A673 (cell line): ENCODE measurements at regions not wholly inside any gene's neighbourhood (a gene's known extent, or its start where the extent isn't known, plus 50 kb on each side); places are given as distances from the start of the nearest gene placed in this dataset.

Experiments
- BruUV-seq: library from RNA; stranded (reverse); fragments of 400-500 nt; replicated peaks from 2 replicates; lab custom pipeline; 2021; lab: Mats Ljungman, UMichigan
- CTCF ChIA-PET: fragments of 300-600 bp; sonication (Branson Sonifier 250); formaldehyde crosslinking; loops from one replicate; lab custom pipeline; 2022; ENCODE audit warnings: antibody characterized with exemption; lab: Charles Lee
- POLR2A ChIA-PET: fragments of 300-600 bp; sonication (Branson Sonifier 250); formaldehyde crosslinking; loops from one replicate; lab custom pipeline; 2022; ENCODE audit warnings: antibody characterized with exemption; ENCODE audit not compliant: low non-redundant PET; lab: Charles Lee
- DNase-seq: peaks from one replicate; pipeline ENCODE4 v3.0.0-alpha.2; 2015; ENCODE audit warnings: low spot score
- H3K27ac ChIP-seq: fragments of 200-600 bp; sonication (generic); 2 replicates; pipeline ENCODE4 v1.5.1; 2016; ENCODE audit warnings: mixed run types, low read depth, mild to moderate bottlenecking, mixed read lengths, antibody characterized with exemption, low read length; ENCODE audit not compliant: poor library complexity, severe bottlenecking
- H3K27me3 ChIP-seq: fragments of 200-600 bp; sonication (generic); replicated peaks from 2 replicates; pipeline ENCODE4 v1.6.1; 2017; ENCODE audit warnings: mixed run types, low read depth, mild to moderate bottlenecking, mixed read lengths, antibody characterized with exemption, low read length; ENCODE audit not compliant: insufficient read depth, poor library complexity
- H3K36me3 ChIP-seq: fragments of 200-600 bp; sonication (generic); 2 replicates; pipeline ENCODE4 v1.6.1; 2016; ENCODE audit warnings: mixed run types, mild to moderate bottlenecking, mixed read lengths, antibody characterized with exemption, low read length; ENCODE audit not compliant: insufficient read depth, poor library complexity, severe bottlenecking
- H3K4me1 ChIP-seq: fragments of 200-600 bp; sonication (generic); 2 replicates; pipeline ENCODE4 v1.6.1; 2017; ENCODE audit warnings: mixed run types, mild to moderate bottlenecking, mixed read lengths, antibody characterized with exemption, low read length; ENCODE audit not compliant: insufficient read depth, poor library complexity, severe bottlenecking
- H3K4me3 ChIP-seq: fragments of 200-600 bp; sonication (generic); 2 replicates; pipeline ENCODE4 v1.5.1; 2016; ENCODE audit warnings: low read depth, mixed run types, mild to moderate bottlenecking, mixed read lengths, low read length; ENCODE audit not compliant: poor library complexity, severe bottlenecking
- H3K9me3 ChIP-seq: fragments of 200-600 bp; sonication (generic); 2 replicates; pipeline ENCODE4 v1.6.1; 2016; ENCODE audit warnings: mixed run types, low read depth, mild to moderate bottlenecking, mixed read lengths, antibody characterized with exemption, low read length; ENCODE audit not compliant: poor library complexity, severe bottlenecking
- EZH2 ChIP-seq: fragments of 200-600 bp; sonication (generic); IDR thresholded peaks from 2 replicates; pipeline ENCODE4 v1.6.1; 2017; ENCODE audit warnings: borderline replicate concordance, low read depth, mild to moderate bottlenecking, mixed read lengths, antibody characterized with exemption, low read length; ENCODE audit not compliant: poor library complexity, severe bottlenecking
- intact Hi-C: fragments of 100-400 bp; cut with micrococcal nuclease; formaldehyde crosslinking; loops from one replicate; pipeline ENCODE4 v1.10.0; 2022; ENCODE audit not compliant: unreplicated experiment
- TF ChIP-seq, protein P1 (sequence below): fragments of 300-800, 200-600 bp; sonication (generic); conservative IDR thresholded peaks from 2 replicates; pipeline ENCODE4 v1.5.1; 2017; ENCODE audit warnings: low read depth, mild to moderate bottlenecking, antibody characterized with exemption, low read length, moderate library complexity, mixed read lengths

DNA sequence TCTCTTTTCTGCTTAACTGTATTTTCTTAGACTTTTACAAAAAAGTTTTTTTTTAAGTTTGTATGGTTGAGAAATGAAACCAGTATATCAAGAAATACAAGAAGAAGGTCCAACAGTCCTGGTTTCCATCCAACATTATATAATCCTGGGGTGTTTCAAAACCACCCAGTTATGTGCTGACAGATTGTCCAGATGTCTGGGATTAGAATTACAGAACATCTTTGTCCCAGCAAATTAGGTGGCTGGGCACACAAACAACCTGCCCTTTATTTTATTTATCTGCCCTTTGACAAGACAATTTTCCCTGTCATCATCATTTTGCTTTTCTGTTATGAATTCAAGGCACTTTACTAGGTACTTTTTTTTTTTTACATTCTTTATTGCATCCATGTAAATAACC, 622.1 kb downstream of the PLPP3 start:
- Histone ChIP-seq H3K36me3 (no peaks in the 10 kb centered on the region), H3K4me3 (no peak overlapping the region), H3K27ac (no peak overlapping the region), H3K4me1 (no peaks in the 10 kb centered on the region), H3K9me3 (no peaks in the 10 kb centered on the region), H3K27me3 (no peaks in the 10 kb centered on the region)
- ChIA-PET CTCF (no interaction called here), POLR2A (no interaction called here)
- BruUV-seq = no TSS peak
- intact Hi-C loops = no loop called here
- no peak for TF ChIP-seq EZH2
- TF ChIP-seq, protein P1, sequence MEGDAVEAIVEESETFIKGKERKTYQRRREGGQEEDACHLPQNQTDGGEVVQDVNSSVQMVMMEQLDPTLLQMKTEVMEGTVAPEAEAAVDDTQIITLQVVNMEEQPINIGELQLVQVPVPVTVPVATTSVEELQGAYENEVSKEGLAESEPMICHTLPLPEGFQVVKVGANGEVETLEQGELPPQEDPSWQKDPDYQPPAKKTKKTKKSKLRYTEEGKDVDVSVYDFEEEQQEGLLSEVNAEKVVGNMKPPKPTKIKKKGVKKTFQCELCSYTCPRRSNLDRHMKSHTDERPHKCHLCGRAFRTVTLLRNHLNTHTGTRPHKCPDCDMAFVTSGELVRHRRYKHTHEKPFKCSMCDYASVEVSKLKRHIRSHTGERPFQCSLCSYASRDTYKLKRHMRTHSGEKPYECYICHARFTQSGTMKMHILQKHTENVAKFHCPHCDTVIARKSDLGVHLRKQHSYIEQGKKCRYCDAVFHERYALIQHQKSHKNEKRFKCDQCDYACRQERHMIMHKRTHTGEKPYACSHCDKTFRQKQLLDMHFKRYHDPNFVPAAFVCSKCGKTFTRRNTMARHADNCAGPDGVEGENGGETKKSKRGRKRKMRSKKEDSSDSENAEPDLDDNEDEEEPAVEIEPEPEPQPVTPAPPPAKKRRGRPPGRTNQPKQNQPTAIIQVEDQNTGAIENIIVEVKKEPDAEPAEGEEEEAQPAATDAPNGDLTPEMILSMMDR = no peak
- DNase-seq = no peak

GRCh38 chr1:55955016-55955621, 624.2 kb downstream of the PLPP3 start:
- TF ChIP-seq EZH2 = no peak
- TF ChIP-seq, protein P1 = no peak
- Histone ChIP-seq H3K9me3 (no peaks in the 10 kb centered on the region), H3K36me3 (no peaks in the 10 kb centered on the region), H3K27me3 (no peaks in the 10 kb centered on the region), H3K4me3 (no peak overlapping the region), H3K4me1 (no peaks in the 10 kb centered on the region), H3K27ac (no peak overlapping the region)
- intact Hi-C loops = no loop called here
- DNase-seq = no peak
- BruUV-seq = no TSS peak
- POLR2A ChIA-PET = no interaction called here
- CTCF ChIA-PET = no interaction called here

DNA sequence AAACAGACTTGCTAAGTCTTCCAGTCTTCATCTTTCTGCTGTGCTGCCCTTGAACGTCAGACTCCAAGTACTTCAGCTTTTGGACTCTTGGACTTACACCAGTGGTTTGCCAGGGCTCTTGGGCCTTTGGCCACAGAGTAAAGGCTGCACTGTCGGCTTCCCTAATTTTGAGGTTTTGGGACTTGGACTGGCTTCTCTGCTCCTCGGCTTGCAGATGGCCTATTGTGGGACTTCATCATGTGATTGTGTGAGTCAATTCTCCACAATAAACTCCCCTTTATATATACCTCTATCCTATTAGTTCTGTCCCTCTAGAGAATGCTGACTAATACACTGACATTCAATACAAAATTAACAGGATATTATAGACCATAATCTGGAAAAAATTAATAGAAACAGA, 628.1 kb downstream of the PLPP3 start:
- Histone ChIP-seq H3K27ac (no peak overlapping the region), H3K9me3 (no peaks in the 10 kb centered on the region), H3K36me3 (no peaks in the 10 kb centered on the region), H3K4me3 (no peak overlapping the region), H3K27me3 (no peaks in the 10 kb centered on the region), H3K4me1 (no peaks in the 10 kb centered on the region)
- POLR2A ChIA-PET = no interaction called here
- TF ChIP-seq, protein P1 = no peak
- TF ChIP-seq EZH2 = no peak
- intact Hi-C loops = no loop called here
- CTCF ChIA-PET = no interaction called here
- no peak for DNase-seq
- BruUV-seq = no TSS peak
